ENCODE measurements at regions not wholly inside any gene's neighbourhood (a gene's known extent, or its start where the extent isn't known, plus 50 kb on each side); places are given as distances from the start of the nearest gene placed in this dataset.
"Not testable (repeated sequence)": the region's sequence is repeated elsewhere in the genome, so short reads cannot be mapped to it uniquely, and the experiment has no call there.

DNA sequence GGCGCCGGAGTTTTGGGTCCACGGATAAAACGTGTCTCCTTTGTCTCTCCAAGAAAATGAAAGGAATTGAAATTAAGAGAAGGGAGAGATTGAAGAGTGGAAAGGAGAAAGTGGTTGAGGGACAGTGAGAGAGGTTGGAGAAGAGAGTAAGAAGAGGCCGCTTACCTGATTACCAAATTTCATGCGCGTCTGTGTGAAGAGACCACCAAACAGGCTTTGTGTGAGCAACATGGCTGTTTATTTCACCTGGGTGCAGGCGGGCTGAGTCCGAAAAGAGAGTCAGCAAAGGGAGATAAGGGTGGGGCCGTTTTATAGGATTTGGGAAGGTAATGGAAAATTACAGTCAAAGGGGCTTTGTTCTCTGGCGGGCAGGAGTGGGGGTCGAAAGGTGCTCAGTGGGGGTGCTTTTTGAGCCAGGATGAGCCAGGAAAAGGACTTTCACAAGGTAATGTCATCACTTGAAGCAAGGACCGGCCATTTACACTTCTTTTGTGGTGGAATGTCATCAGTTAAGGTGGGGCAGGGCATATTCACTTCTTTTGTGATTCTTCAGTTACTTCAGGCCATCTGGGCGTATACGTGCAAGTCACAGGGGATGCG is 113.0 kb upstream of the CDH11 start:
- TF ChIP-seq, protein P1, sequence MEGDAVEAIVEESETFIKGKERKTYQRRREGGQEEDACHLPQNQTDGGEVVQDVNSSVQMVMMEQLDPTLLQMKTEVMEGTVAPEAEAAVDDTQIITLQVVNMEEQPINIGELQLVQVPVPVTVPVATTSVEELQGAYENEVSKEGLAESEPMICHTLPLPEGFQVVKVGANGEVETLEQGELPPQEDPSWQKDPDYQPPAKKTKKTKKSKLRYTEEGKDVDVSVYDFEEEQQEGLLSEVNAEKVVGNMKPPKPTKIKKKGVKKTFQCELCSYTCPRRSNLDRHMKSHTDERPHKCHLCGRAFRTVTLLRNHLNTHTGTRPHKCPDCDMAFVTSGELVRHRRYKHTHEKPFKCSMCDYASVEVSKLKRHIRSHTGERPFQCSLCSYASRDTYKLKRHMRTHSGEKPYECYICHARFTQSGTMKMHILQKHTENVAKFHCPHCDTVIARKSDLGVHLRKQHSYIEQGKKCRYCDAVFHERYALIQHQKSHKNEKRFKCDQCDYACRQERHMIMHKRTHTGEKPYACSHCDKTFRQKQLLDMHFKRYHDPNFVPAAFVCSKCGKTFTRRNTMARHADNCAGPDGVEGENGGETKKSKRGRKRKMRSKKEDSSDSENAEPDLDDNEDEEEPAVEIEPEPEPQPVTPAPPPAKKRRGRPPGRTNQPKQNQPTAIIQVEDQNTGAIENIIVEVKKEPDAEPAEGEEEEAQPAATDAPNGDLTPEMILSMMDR (IDR thresholded peaks at IDR 0.05), result not testable (repeated sequence)
- TF ChIP-seq POLR2AphosphoS5, POLR2A (IDR thresholded peaks at IDR 0.05): not testable (repeated sequence)

Data from breast epithelium (tissue), 3 donors.